ENCODE measurements at regions not wholly inside any gene's neighbourhood (a gene's known extent, or its start where the extent isn't known, plus 50 kb on each side); places are given as distances from the start of the nearest gene placed in this dataset.
"Not testable (repeated sequence)": the region's sequence is repeated elsewhere in the genome, so short reads cannot be mapped to it uniquely, and the experiment has no call there.

DNA sequence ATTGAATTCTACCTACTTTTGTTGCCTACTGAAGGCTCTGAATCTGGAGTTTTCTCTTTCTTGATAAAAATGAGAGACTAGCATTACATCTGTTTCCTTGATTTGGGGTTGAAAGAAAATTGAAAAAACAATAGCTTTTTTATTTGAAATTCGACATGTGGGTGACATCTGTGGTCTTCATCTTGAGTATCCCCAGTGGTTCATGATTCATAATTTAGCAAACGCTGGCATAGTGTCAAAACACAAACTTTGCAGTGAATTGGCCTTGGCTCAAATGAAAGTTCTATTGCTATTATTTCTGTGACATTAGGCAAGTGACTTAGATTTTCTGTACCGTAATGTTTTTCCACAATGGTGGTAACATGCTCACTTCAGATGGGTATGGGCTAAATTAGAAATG lies 747.6 kb downstream of the PCDH7 start:
- TF ChIP-seq, protein P1, sequence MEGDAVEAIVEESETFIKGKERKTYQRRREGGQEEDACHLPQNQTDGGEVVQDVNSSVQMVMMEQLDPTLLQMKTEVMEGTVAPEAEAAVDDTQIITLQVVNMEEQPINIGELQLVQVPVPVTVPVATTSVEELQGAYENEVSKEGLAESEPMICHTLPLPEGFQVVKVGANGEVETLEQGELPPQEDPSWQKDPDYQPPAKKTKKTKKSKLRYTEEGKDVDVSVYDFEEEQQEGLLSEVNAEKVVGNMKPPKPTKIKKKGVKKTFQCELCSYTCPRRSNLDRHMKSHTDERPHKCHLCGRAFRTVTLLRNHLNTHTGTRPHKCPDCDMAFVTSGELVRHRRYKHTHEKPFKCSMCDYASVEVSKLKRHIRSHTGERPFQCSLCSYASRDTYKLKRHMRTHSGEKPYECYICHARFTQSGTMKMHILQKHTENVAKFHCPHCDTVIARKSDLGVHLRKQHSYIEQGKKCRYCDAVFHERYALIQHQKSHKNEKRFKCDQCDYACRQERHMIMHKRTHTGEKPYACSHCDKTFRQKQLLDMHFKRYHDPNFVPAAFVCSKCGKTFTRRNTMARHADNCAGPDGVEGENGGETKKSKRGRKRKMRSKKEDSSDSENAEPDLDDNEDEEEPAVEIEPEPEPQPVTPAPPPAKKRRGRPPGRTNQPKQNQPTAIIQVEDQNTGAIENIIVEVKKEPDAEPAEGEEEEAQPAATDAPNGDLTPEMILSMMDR (IDR thresholded peaks at IDR 0.05; ENCODE audit: low read depth, low read length): no peak
- H3K4me3 ChIP-seq (ENCODE audit: low read depth, low read length): no peak overlapping the region
- H3K27me3 ChIP-seq: no peaks in the 10 kb centered on the region
- H3K4me1 ChIP-seq: no peaks in the 10 kb centered on the region
- no peaks in the 10 kb centered on the region for H3K9me3 ChIP-seq
- no peaks in the 10 kb centered on the region for H3K36me3 ChIP-seq
- DNase-seq: no peak

DNA sequence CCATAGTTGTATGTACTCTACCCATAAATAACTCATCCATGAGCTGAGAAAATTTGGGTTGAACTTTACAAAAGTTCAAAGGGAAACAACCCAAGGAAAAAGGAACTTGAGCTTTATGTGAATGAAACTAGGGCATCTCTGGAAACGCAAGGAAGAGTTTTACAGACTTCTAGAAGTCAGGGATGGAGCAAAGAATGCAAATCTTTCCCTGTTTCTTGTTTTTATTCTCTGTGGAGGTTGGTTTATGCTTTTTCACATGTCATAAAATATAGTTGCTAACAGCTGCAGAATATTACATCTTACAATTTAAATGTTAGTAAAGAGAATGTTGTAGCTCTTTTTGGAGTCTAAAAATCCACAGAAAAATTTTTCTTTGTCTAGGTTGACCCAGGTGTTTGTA lies 754.1 kb downstream of the PCDH7 start:
- Histone ChIP-seq H3K4me1 (no peaks in the 10 kb centered on the region), H3K27me3 (no peaks in the 10 kb centered on the region), H3K4me3 (ENCODE audit: low read depth, low read length) (no peak overlapping the region), H3K36me3 (no peaks in the 10 kb centered on the region), H3K9me3 (no peaks in the 10 kb centered on the region)
- DNase-seq: no peak
- TF ChIP-seq, protein P1 (IDR thresholded peaks at IDR 0.05; ENCODE audit: low read depth, low read length): no peak

DNA sequence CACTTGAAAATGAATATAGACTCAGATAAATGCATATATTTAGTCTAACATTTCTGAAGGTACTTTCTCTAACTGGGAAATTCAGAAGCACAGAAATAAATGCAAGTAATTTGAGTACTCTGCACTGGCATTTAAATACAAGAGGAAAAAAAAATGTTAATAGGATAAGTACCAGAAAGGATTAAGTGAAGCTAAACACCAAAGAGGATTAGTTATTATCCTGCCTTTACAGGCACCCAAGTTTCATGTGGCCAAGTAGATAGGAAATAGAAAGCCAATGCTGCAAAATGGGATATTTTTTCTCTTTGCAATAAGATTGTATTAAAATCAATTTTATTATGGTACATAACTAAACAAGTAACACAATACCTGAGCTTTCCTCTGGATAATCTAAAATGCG lies 762.5 kb downstream of the PCDH7 start:
- no peaks in the 10 kb centered on the region for H3K9me3 ChIP-seq
- no peaks in the 10 kb centered on the region for H3K4me1 ChIP-seq
- H3K27me3 ChIP-seq: no peaks in the 10 kb centered on the region
- no peak overlapping the region for H3K4me3 ChIP-seq (ENCODE audit: low read depth, low read length)
- TF ChIP-seq, protein P1 (IDR thresholded peaks at IDR 0.05; ENCODE audit: low read depth, low read length): no peak
- DNase-seq: no peak
- H3K36me3 ChIP-seq: no peaks in the 10 kb centered on the region

DNA sequence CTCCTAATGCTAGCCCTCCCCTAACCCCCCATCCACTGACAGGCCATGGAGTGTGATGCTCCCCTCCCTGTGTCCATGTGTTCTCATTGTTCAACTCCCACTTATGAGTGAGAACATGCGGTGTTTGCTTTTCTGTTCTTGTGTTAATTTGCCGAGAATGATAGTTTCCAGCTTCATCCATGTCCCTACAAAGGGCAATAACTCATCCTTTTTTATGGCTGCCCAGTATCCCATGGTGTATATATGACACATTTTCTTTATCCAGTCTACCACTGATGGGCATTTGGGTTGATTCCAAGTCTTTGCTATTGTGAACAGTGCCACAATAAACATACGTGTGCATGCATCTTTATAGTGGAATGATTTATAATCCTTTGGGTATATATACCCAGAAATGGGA lies 779.0 kb downstream of the PCDH7 start:
- H3K9me3 ChIP-seq; H3K27me3 ChIP-seq; H3K36me3 ChIP-seq; H3K4me1 ChIP-seq; DNase-seq; H3K4me3 ChIP-seq (ENCODE audit: low read depth, low read length): not testable (repeated sequence)

DNA sequence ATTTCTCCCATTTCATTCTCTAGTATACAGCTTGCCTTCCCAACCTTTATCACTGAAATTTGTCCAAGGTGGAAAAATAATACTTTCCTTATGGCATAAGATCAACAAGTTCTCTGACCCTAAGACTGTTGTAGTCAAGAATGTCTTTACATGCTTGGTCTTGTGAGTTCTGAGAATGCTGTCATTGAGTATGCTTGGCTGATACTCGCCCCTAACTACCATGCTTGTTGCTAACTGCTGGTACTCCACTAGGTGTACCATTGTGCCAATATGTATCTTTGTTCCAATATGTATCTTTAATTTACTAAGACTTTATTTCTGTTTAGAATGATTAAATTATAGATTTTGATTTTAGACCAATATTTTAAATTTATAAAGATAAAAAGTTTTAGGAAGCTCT lies 796.4 kb downstream of the PCDH7 start:
- TF ChIP-seq, protein P1 (IDR thresholded peaks at IDR 0.05; ENCODE audit: low read depth, low read length): no peak
- Histone ChIP-seq H3K36me3 (no peaks in the 10 kb centered on the region), H3K9me3 (no peaks in the 10 kb centered on the region), H3K4me1 (no peaks in the 10 kb centered on the region), H3K4me3 (ENCODE audit: low read depth, low read length) (no peak overlapping the region), H3K27me3 (no peaks in the 10 kb centered on the region)
- DNase-seq: no peak

DNA sequence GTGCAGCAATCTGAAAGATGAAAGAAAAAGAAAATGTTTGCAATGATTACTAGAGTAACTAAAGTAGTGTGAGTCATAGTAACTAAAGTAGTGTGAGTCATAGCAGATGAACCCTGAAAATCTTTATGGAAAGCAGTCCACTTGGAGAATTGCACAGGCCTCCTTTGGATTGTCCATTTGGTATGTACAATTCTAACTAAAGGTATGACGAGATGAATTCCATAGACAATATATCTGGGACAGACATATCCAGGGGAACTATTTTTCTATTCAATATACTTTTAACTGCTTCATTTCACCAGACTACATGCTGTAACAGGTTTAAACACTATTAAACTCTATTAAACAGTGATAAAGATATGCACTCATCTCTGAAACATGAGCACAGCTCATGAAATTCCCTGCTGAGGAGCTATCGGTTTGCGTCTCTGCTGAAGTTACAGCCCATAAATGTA lies 798.7 kb downstream of the PCDH7 start:
- H3K36me3 ChIP-seq: no peaks in the 10 kb centered on the region
- no peak overlapping the region for H3K4me3 ChIP-seq (ENCODE audit: low read depth, low read length)
- no peaks in the 10 kb centered on the region for H3K27me3 ChIP-seq
- H3K9me3 ChIP-seq: no peaks in the 10 kb centered on the region
- TF ChIP-seq, protein P1 (IDR thresholded peaks at IDR 0.05; ENCODE audit: low read depth, low read length): no peak
- DNase-seq: no peak
- H3K4me1 ChIP-seq: no peaks in the 10 kb centered on the region

DNA sequence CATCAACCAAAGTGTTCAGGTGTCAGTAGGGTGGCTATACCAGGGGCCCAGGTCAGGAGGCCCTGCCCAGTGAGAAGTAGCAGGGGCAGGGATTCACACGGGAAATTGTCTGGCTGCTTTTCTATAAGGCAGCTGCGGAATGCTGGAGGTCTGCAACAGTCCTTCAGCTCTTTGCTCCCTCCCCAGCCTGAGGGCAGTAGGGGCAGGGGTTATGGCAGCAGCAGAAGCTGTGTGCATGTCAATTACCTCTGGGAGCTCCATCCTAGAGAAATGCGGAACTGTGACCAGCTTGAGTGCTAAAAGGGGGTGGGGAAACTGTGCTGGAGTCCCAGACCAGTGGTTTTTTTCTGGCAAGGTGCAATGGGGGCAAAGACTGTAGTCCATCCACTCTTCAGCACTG lies 810.4 kb downstream of the PCDH7 start:
- H3K4me1 ChIP-seq: no peaks in the 10 kb centered on the region
- TF ChIP-seq, protein P1 (IDR thresholded peaks at IDR 0.05; ENCODE audit: low read depth, low read length): no peak
- H3K27me3 ChIP-seq: no peaks in the 10 kb centered on the region
- no peak overlapping the region for H3K4me3 ChIP-seq (ENCODE audit: low read depth, low read length)
- H3K36me3 ChIP-seq: no peaks in the 10 kb centered on the region
- H3K9me3 ChIP-seq: no peaks in the 10 kb centered on the region
- no peak for DNase-seq

All from BE2C (cell line).